ENCODE measurements at regions not wholly inside any gene's neighbourhood (a gene's known extent, or its start where the extent isn't known, plus 50 kb on each side); places are given as distances from the start of the nearest gene placed in this dataset.

- no peaks in the 10 kb centered on the region for H3K27me3 ChIP-seq (ENCODE audit: control insufficient read depth, insufficient read depth, low read length)
- no peak overlapping the region for H3K9ac ChIP-seq (ENCODE audit: low read depth, low read length)
- H3K9me3 ChIP-seq (ENCODE audit: control insufficient read depth, insufficient read depth, low read length), result no peaks in the 10 kb centered on the region
- H3K36me3 ChIP-seq (ENCODE audit: control insufficient read depth, insufficient read depth, low read length), result no peaks in the 10 kb centered on the region
- H3K4me3 ChIP-seq (ENCODE audit: low read depth, low read length), result no peak overlapping the region
- no peaks in the 10 kb centered on the region for H3K4me1 ChIP-seq (ENCODE audit: control insufficient read depth, insufficient read depth, low read length)
Measured at GRCh38 chr18:25453556-25454269, 101.7 kb upstream of the ZNF521 start.

GRCh38 chr18:25451077-25451658 is 99.2 kb upstream of the ZNF521 start:
- H3K4me3 ChIP-seq (ENCODE audit: low read depth, low read length), result no peak overlapping the region
- H3K9ac ChIP-seq (ENCODE audit: low read depth, low read length), result no peak overlapping the region
- peaks cover 2% of the 10 kb centered on the region for H3K9me3 ChIP-seq (ENCODE audit: control insufficient read depth, insufficient read depth, low read length)
- H3K4me1 ChIP-seq (ENCODE audit: control insufficient read depth, insufficient read depth, low read length), result no peaks in the 10 kb centered on the region
- no peaks in the 10 kb centered on the region for H3K36me3 ChIP-seq (ENCODE audit: control insufficient read depth, insufficient read depth, low read length)
- H3K27me3 ChIP-seq (ENCODE audit: control insufficient read depth, insufficient read depth, low read length), result no peaks in the 10 kb centered on the region

GRCh38 chr18:25449046-25449445 is 97.1 kb upstream of the ZNF521 start:
- no peak overlapping the region for H3K9ac ChIP-seq (ENCODE audit: low read depth, low read length)
- H3K27me3 ChIP-seq (ENCODE audit: control insufficient read depth, insufficient read depth, low read length), result no peaks in the 10 kb centered on the region
- H3K9me3 ChIP-seq (ENCODE audit: control insufficient read depth, insufficient read depth, low read length), result peaks cover 2% of the 10 kb centered on the region
- H3K4me3 ChIP-seq (ENCODE audit: low read depth, low read length), result no peak overlapping the region
- H3K36me3 ChIP-seq (ENCODE audit: control insufficient read depth, insufficient read depth, low read length), result no peaks in the 10 kb centered on the region
- no peaks in the 10 kb centered on the region for H3K4me1 ChIP-seq (ENCODE audit: control insufficient read depth, insufficient read depth, low read length)

GRCh38 chr18:25446972-25447371 is 95.0 kb upstream of the ZNF521 start:
- no peaks in the 10 kb centered on the region for H3K27me3 ChIP-seq (ENCODE audit: control insufficient read depth, insufficient read depth, low read length)
- no peaks in the 10 kb centered on the region for H3K4me1 ChIP-seq (ENCODE audit: control insufficient read depth, insufficient read depth, low read length)
- H3K4me3 ChIP-seq (ENCODE audit: low read depth, low read length), result no peak overlapping the region
- H3K9me3 ChIP-seq (ENCODE audit: control insufficient read depth, insufficient read depth, low read length), result peaks cover 2% of the 10 kb centered on the region
- no peaks in the 10 kb centered on the region for H3K36me3 ChIP-seq (ENCODE audit: control insufficient read depth, insufficient read depth, low read length)
- no peak overlapping the region for H3K9ac ChIP-seq (ENCODE audit: low read depth, low read length)

- H3K36me3 ChIP-seq (ENCODE audit: control insufficient read depth, insufficient read depth, low read length), result no peaks in the 10 kb centered on the region
- no peaks in the 10 kb centered on the region for H3K4me1 ChIP-seq (ENCODE audit: control insufficient read depth, insufficient read depth, low read length)
- H3K27me3 ChIP-seq (ENCODE audit: control insufficient read depth, insufficient read depth, low read length), result no peaks in the 10 kb centered on the region
- no peak overlapping the region for H3K4me3 ChIP-seq (ENCODE audit: low read depth, low read length)
- H3K9me3 ChIP-seq (ENCODE audit: control insufficient read depth, insufficient read depth, low read length), result peaks cover 2% of the 10 kb centered on the region
- no peak overlapping the region for H3K9ac ChIP-seq (ENCODE audit: low read depth, low read length)
Measured at GRCh38 chr18:25445430-25445829, 93.5 kb upstream of the ZNF521 start.

- Histone ChIP-seq H3K4me3 (ENCODE audit: low read depth, low read length) (no peak overlapping the region), H3K27me3 (ENCODE audit: control insufficient read depth, insufficient read depth, low read length) (no peaks in the 10 kb centered on the region), H3K9ac (ENCODE audit: low read depth, low read length) (no peak overlapping the region), H3K36me3 (ENCODE audit: control insufficient read depth, insufficient read depth, low read length) (no peaks in the 10 kb centered on the region), H3K4me1 (ENCODE audit: control insufficient read depth, insufficient read depth, low read length) (no peaks in the 10 kb centered on the region), H3K9me3 (ENCODE audit: control insufficient read depth, insufficient read depth, low read length) (peaks cover 2% of the 10 kb centered on the region)
Measured at GRCh38 chr18:25443776-25444175, 91.8 kb upstream of the ZNF521 start.

GRCh38 chr18:25435149-25435782 is 83.3 kb upstream of the ZNF521 start:
- H3K9me3 ChIP-seq (ENCODE audit: control insufficient read depth, insufficient read depth, low read length), result no peaks in the 10 kb centered on the region
- no peaks in the 10 kb centered on the region for H3K27me3 ChIP-seq (ENCODE audit: control insufficient read depth, insufficient read depth, low read length)
- no peak overlapping the region for H3K9ac ChIP-seq (ENCODE audit: low read depth, low read length)
- no peak overlapping the region for H3K4me3 ChIP-seq (ENCODE audit: low read depth, low read length)
- no peaks in the 10 kb centered on the region for H3K36me3 ChIP-seq (ENCODE audit: control insufficient read depth, insufficient read depth, low read length)
- no peaks in the 10 kb centered on the region for H3K4me1 ChIP-seq (ENCODE audit: control insufficient read depth, insufficient read depth, low read length)

- no peak overlapping the region for H3K9ac ChIP-seq (ENCODE audit: low read depth, low read length)
- no peaks in the 10 kb centered on the region for H3K9me3 ChIP-seq (ENCODE audit: control insufficient read depth, insufficient read depth, low read length)
- H3K4me3 ChIP-seq (ENCODE audit: low read depth, low read length), result no peak overlapping the region
- H3K36me3 ChIP-seq (ENCODE audit: control insufficient read depth, insufficient read depth, low read length), result no peaks in the 10 kb centered on the region
- no peaks in the 10 kb centered on the region for H3K27me3 ChIP-seq (ENCODE audit: control insufficient read depth, insufficient read depth, low read length)
- H3K4me1 ChIP-seq (ENCODE audit: control insufficient read depth, insufficient read depth, low read length), result no peaks in the 10 kb centered on the region
Measured at GRCh38 chr18:25434745-25435144, 82.8 kb upstream of the ZNF521 start.

GRCh38 chr18:25433590-25433989 is 81.6 kb upstream of the ZNF521 start:
- Histone ChIP-seq H3K4me3 (ENCODE audit: low read depth, low read length) (no peak overlapping the region), H3K4me1 (ENCODE audit: control insufficient read depth, insufficient read depth, low read length) (no peaks in the 10 kb centered on the region), H3K9ac (ENCODE audit: low read depth, low read length) (no peak overlapping the region), H3K36me3 (ENCODE audit: control insufficient read depth, insufficient read depth, low read length) (no peaks in the 10 kb centered on the region), H3K27me3 (ENCODE audit: control insufficient read depth, insufficient read depth, low read length) (no peaks in the 10 kb centered on the region), H3K9me3 (ENCODE audit: control insufficient read depth, insufficient read depth, low read length) (no peaks in the 10 kb centered on the region)

GRCh38 chr18:25425024-25425423 is 73.1 kb upstream of the ZNF521 start:
- Histone ChIP-seq H3K27me3 (ENCODE audit: control insufficient read depth, insufficient read depth, low read length) (no peaks in the 10 kb centered on the region), H3K9ac (ENCODE audit: low read depth, low read length) (no peak overlapping the region), H3K4me1 (ENCODE audit: control insufficient read depth, insufficient read depth, low read length) (no peaks in the 10 kb centered on the region), H3K4me3 (ENCODE audit: low read depth, low read length) (no peak overlapping the region), H3K9me3 (ENCODE audit: control insufficient read depth, insufficient read depth, low read length) (no peaks in the 10 kb centered on the region), H3K36me3 (ENCODE audit: control insufficient read depth, insufficient read depth, low read length) (no peaks in the 10 kb centered on the region)

GRCh38 chr18:25423760-25424159 is 71.8 kb upstream of the ZNF521 start:
- Histone ChIP-seq H3K4me1 (ENCODE audit: control insufficient read depth, insufficient read depth, low read length) (no peaks in the 10 kb centered on the region), H3K36me3 (ENCODE audit: control insufficient read depth, insufficient read depth, low read length) (no peaks in the 10 kb centered on the region), H3K9ac (ENCODE audit: low read depth, low read length) (no peak overlapping the region), H3K9me3 (ENCODE audit: control insufficient read depth, insufficient read depth, low read length) (no peaks in the 10 kb centered on the region), H3K27me3 (ENCODE audit: control insufficient read depth, insufficient read depth, low read length) (no peaks in the 10 kb centered on the region), H3K4me3 (ENCODE audit: low read depth, low read length) (no peak overlapping the region)

GRCh38 chr18:25423267-25423666 is 71.3 kb upstream of the ZNF521 start:
- H3K4me1 ChIP-seq (ENCODE audit: control insufficient read depth, insufficient read depth, low read length), result no peaks in the 10 kb centered on the region

More at GRCh38 chr18:25423267-25423666, 71.3 kb upstream of the ZNF521 start:
- no peak overlapping the region for H3K4me3 ChIP-seq (ENCODE audit: low read depth, low read length)
- H3K27me3 ChIP-seq (ENCODE audit: control insufficient read depth, insufficient read depth, low read length), result no peaks in the 10 kb centered on the region
- no peaks in the 10 kb centered on the region for H3K36me3 ChIP-seq (ENCODE audit: control insufficient read depth, insufficient read depth, low read length)
- H3K9me3 ChIP-seq (ENCODE audit: control insufficient read depth, insufficient read depth, low read length), result no peaks in the 10 kb centered on the region
- H3K9ac ChIP-seq (ENCODE audit: low read depth, low read length), result no peak overlapping the region

Measured in iPS-15b (cell line).